H9 (cell line): ENCODE measurements at regions not wholly inside any gene's neighbourhood (a gene's known extent, or its start where the extent isn't known, plus 50 kb on each side); places are given as distances from the start of the nearest gene placed in this dataset.

Experiments
- DNase-seq: peaks from one replicate; pipeline ENCODE4 v3.0.0-alpha.2; 2017
- H2AFZ ChIP-seq: one replicate; pipeline ENCODE4 v1.6.1; 2013; ENCODE audit warnings: mild to moderate bottlenecking, low read length, control low read depth, moderate library complexity
- H2AK5ac ChIP-seq: 2 replicates; pipeline ENCODE4 v1.6.1; 2013; ENCODE audit warnings: low read length, control low read depth, mixed read lengths; ENCODE audit not compliant: insufficient read length
- H2BK120ac ChIP-seq: one replicate; pipeline ENCODE4 v1.6.1; 2013; ENCODE audit warnings: low read depth, mild to moderate bottlenecking, low read length, control low read depth, inconsistent platforms; ENCODE audit not compliant: poor library complexity, severe bottlenecking
- H2BK12ac ChIP-seq: 2 replicates; pipeline ENCODE4 v1.6.1; 2013; ENCODE audit warnings: low read length, control low read depth, mixed read lengths, low read depth; ENCODE audit not compliant: insufficient read length
- H2BK15ac ChIP-seq: 2 replicates; pipeline ENCODE4 v1.6.1; 2013; ENCODE audit warnings: low read depth, low read length, control low read depth
- H2BK20ac ChIP-seq: one replicate; pipeline ENCODE4 v1.6.1; 2013; ENCODE audit warnings: low read depth, mild to moderate bottlenecking, low read length, control low read depth, inconsistent platforms; ENCODE audit not compliant: poor library complexity, severe bottlenecking
- H2BK5ac ChIP-seq: 2 replicates; pipeline ENCODE4 v1.6.1; 2013; ENCODE audit warnings: low read length, control low read depth, mixed read lengths; ENCODE audit not compliant: insufficient read length
- H3K14ac ChIP-seq: 2 replicates; pipeline ENCODE4 v1.6.1; 2013; ENCODE audit warnings: low read length, control low read depth; ENCODE audit not compliant: insufficient read depth
- H3K18ac ChIP-seq: 2 replicates; pipeline ENCODE4 v1.6.1; 2013; ENCODE audit warnings: low read depth, mild to moderate bottlenecking, mixed read lengths, low read length, control low read depth; ENCODE audit not compliant: insufficient read length
- H3K23ac ChIP-seq: 2 replicates; pipeline ENCODE4 v1.6.1; 2013; ENCODE audit warnings: low read length, control low read depth, mixed read lengths, low read depth; ENCODE audit not compliant: insufficient read length
- H3K23me2 ChIP-seq: 2 replicates; pipeline ENCODE4 v1.6.1; 2013; ENCODE audit warnings: low read depth, mild to moderate bottlenecking, mixed read lengths, low read length, control low read depth; ENCODE audit not compliant: insufficient read length, poor library complexity, severe bottlenecking
- H3K27ac ChIP-seq: 2 replicates; pipeline ENCODE4 v1.5.1; 2013; ENCODE audit warnings: low read length, control low read depth, mixed read lengths, low read depth; ENCODE audit not compliant: insufficient read length
- H3K27me3 ChIP-seq: 2 replicates; pipeline ENCODE4 v1.6.1; 2013; ENCODE audit warnings: low read length, control low read depth, inconsistent platforms; ENCODE audit not compliant: insufficient read depth
- H3K4ac ChIP-seq: 2 replicates; pipeline ENCODE4 v1.6.1; 2013; ENCODE audit warnings: low read depth, mild to moderate bottlenecking, control low read depth, inconsistent platforms, low read length, moderate library complexity
- H3K4me1 ChIP-seq: 2 replicates; pipeline ENCODE4 v1.6.1; 2013; ENCODE audit warnings: low read length, control low read depth, inconsistent platforms; ENCODE audit not compliant: insufficient read depth
- H3K4me2 ChIP-seq: 2 replicates; pipeline ENCODE4 v1.6.1; 2013; ENCODE audit warnings: low read length, control low read depth, mixed read lengths; ENCODE audit not compliant: insufficient read length, insufficient read depth
- H3K56ac ChIP-seq: 2 replicates; pipeline ENCODE4 v1.6.1; 2013; ENCODE audit warnings: low read depth, mild to moderate bottlenecking, mixed read lengths, low read length, control low read depth; ENCODE audit not compliant: insufficient read length
- H3K79me1 ChIP-seq: 2 replicates; pipeline ENCODE4 v1.6.1; 2013; ENCODE audit warnings: low read depth, mild to moderate bottlenecking, moderate library complexity, low read length, control low read depth, inconsistent platforms; ENCODE audit not compliant: insufficient read depth, poor library complexity, severe bottlenecking
- H3K79me2 ChIP-seq: 2 replicates; pipeline ENCODE4 v1.6.1; 2013; ENCODE audit warnings: low read length, control low read depth, inconsistent platforms; ENCODE audit not compliant: insufficient read depth
- H3K9ac ChIP-seq: 2 replicates; pipeline ENCODE4 v1.6.1; 2013; ENCODE audit warnings: low read length, control low read depth, mixed read lengths; ENCODE audit not compliant: insufficient read length; ENCODE audit errors: extremely low read depth
- H3K9me3 ChIP-seq: one replicate; pipeline ENCODE4 v1.6.1; 2013; ENCODE audit warnings: low read depth, low read length, inconsistent platforms; ENCODE audit not compliant: control insufficient read depth
- H3T11ph ChIP-seq: one replicate; pipeline ENCODE4 v1.6.1; 2013; ENCODE audit warnings: mild to moderate bottlenecking, low read length, control low read depth, inconsistent platforms
- H4K20me1 ChIP-seq: one replicate; pipeline ENCODE4 v1.6.1; 2013; ENCODE audit not compliant: control insufficient read depth, insufficient read length, insufficient read depth
- H4K5ac ChIP-seq: 2 replicates; pipeline ENCODE4 v1.6.1; 2013; ENCODE audit warnings: low read depth, mild to moderate bottlenecking, mixed read lengths, low read length, control low read depth; ENCODE audit not compliant: insufficient read length
- H4K8ac ChIP-seq: replicated peaks from 2 replicates; pipeline ENCODE4 v1.6.1; 2013; ENCODE audit warnings: low read length, control low read depth, mixed read lengths, low read depth; ENCODE audit not compliant: insufficient read length
- H4K91ac ChIP-seq: 2 replicates; pipeline ENCODE4 v1.6.1; 2013; ENCODE audit warnings: low read depth, mild to moderate bottlenecking, moderate library complexity, mixed read lengths, low read length, control low read depth; ENCODE audit not compliant: insufficient read length
- H3K27ac Mint-ChIP-seq, 3 experiments: 2 replicates in 2 of 3; 3 replicates in 1 of 3; pipeline ENCODE4 v1.8.0; 2020 to 2021; ENCODE audit warnings: mixed read lengths in 3 of 3, mild to moderate bottlenecking in 1 of 3, moderate library complexity in 1 of 3
- H3K27me3 Mint-ChIP-seq: 2 replicates; pipeline ENCODE4 v1.8.0; 2021; ENCODE audit warnings: low read depth, mild to moderate bottlenecking, moderate library complexity, mixed read lengths
- H3K36me3 Mint-ChIP-seq, 3 experiments: 2 replicates in 2 of 3; 3 replicates in 1 of 3; pipeline ENCODE4 v1.8.0; 2020 to 2021; ENCODE audit warnings: low read depth in 3 of 3, mixed read lengths in 3 of 3; ENCODE audit not compliant: insufficient read depth in 1 of 3
- H3K4me1 Mint-ChIP-seq, 2 experiments: 2 replicates each; pipeline ENCODE4 v1.8.0; 2020; ENCODE audit warnings: mixed read lengths in 2 of 2
- H3K4me3 Mint-ChIP-seq, 2 experiments: 2 replicates in 1 of 2; 3 replicates in 1 of 2; pipeline ENCODE4 v1.8.0; 2020 to 2021; ENCODE audit warnings: mild to moderate bottlenecking in 2 of 2, mixed read lengths in 2 of 2, moderate library complexity in 1 of 2
- H3K9me3 Mint-ChIP-seq, 2 experiments: 2 replicates in 1 of 2; 3 replicates in 1 of 2; pipeline ENCODE4 v1.8.0; 2020; ENCODE audit warnings: mild to moderate bottlenecking in 2 of 2, mixed read lengths in 2 of 2, moderate library complexity in 1 of 2
- WGBS: extraction: QIAGEN DNeasy Blood & Tissue Kit; methylation state at CpG from one replicate; pipeline ENCODE4 v1.1.7; 2013; ENCODE audit warnings: missing lambda C conversion rate, low lambda C conversion rate, mixed read lengths; ENCODE audit not compliant: insufficient read length; ENCODE audit errors: extremely low coverage; 5-methylcytosine and 5-hydroxymethylcytosine counted together
- TF ChIP-seq, protein P1 (sequence below): fragments of 200-600 bp; sonication (generic); conservative IDR thresholded peaks from 3 replicates; pipeline ENCODE4 v1.8.0; 2021; ENCODE audit warnings: antibody characterized with exemption, mild to moderate bottlenecking

DNA sequence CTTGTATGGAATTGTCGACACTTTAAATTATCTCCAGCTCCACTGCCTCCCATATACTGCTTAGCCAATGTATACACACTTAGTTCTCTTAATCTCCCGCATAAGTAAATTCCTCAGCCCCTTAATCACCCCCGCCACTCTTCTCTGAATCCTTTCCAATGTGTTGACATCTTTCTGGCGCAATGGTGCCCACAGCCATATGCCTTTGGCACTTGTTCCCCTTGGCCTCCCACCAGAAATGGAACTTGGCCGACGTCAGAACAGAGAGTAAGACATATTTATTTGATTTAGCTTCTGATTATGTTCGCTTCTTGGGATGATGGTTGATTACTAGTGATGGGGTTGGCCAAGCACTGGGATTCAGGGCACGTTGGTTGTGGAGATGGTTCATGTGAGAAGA, 1089.3 kb upstream of the CELF4 start:
- no peak for DNase-seq
- Histone ChIP-seq H2BK120ac (no peak overlapping the region), H3K23me2 (no peaks in the 10 kb centered on the region), H4K5ac (no peak overlapping the region), H3K4me2 (no peak overlapping the region), H3K27me3 (no peaks in the 10 kb centered on the region), H3T11ph (no peak overlapping the region), H3K18ac (no peak overlapping the region), H3K9me3 (no peaks in the 10 kb centered on the region), H4K91ac (no peak overlapping the region), H2BK5ac (no peak overlapping the region), H3K4ac (no peak overlapping the region), H2BK20ac (no peak overlapping the region), H4K8ac (no peak overlapping the region), H3K27ac (no peak overlapping the region), H2AFZ (no peak overlapping the region), H2BK15ac (no peak overlapping the region), H2AK5ac (no peak overlapping the region), H3K56ac (no peak overlapping the region), H3K4me1 (no peaks in the 10 kb centered on the region), H3K79me2 (no peaks in the 10 kb centered on the region), H3K79me1 (no peaks in the 10 kb centered on the region), H3K23ac (no peak overlapping the region), H3K9ac (no peak overlapping the region), H4K20me1 (no peaks in the 10 kb centered on the region), H2BK12ac (no peak overlapping the region), H3K14ac (no peak overlapping the region)
- Mint-ChIP-seq H3K9me3 (no peaks in the 10 kb centered on the region), H3K27ac (no peak overlapping the region), H3K4me3 (no peak overlapping the region), H3K4me1 (no peaks in the 10 kb centered on the region), H3K36me3 (no peaks in the 10 kb centered on the region), H3K27me3 (no peaks in the 10 kb centered on the region)
- no CpG with 5 or more reads among the region's 8 CpGs for WGBS
- TF ChIP-seq, protein P1, sequence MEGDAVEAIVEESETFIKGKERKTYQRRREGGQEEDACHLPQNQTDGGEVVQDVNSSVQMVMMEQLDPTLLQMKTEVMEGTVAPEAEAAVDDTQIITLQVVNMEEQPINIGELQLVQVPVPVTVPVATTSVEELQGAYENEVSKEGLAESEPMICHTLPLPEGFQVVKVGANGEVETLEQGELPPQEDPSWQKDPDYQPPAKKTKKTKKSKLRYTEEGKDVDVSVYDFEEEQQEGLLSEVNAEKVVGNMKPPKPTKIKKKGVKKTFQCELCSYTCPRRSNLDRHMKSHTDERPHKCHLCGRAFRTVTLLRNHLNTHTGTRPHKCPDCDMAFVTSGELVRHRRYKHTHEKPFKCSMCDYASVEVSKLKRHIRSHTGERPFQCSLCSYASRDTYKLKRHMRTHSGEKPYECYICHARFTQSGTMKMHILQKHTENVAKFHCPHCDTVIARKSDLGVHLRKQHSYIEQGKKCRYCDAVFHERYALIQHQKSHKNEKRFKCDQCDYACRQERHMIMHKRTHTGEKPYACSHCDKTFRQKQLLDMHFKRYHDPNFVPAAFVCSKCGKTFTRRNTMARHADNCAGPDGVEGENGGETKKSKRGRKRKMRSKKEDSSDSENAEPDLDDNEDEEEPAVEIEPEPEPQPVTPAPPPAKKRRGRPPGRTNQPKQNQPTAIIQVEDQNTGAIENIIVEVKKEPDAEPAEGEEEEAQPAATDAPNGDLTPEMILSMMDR: no peak
